ENCODE measurements at regions not wholly inside any gene's neighbourhood (a gene's known extent, or its start where the extent isn't known, plus 50 kb on each side); places are given as distances from the start of the nearest gene placed in this dataset.
"Not testable (repeated sequence)": the region's sequence is repeated elsewhere in the genome, so short reads cannot be mapped to it uniquely, and the experiment has no call there.

- DNase-seq (ENCODE audit: low read depth in 3 of 3) = no peak
Measured at GRCh38 chr6:109255087-109255486, 127.2 kb downstream of the CD164 start.

GRCh38 chr6:109253366-109253765 is 128.9 kb downstream of the CD164 start:
- DNase-seq (ENCODE audit: low read depth in 3 of 3) = no peak

GRCh38 chr6:109252261-109253041 is 129.8 kb downstream of the CD164 start:
- DNase-seq (ENCODE audit: low read depth in 3 of 3) = no peak

- no peak for DNase-seq (ENCODE audit: low read depth in 3 of 3)
Measured at GRCh38 chr6:109251839-109252238, 130.4 kb downstream of the CD164 start.

GRCh38 chr6:109250544-109251156 is 131.6 kb downstream of the CD164 start:
- DNase-seq (ENCODE audit: low read depth in 3 of 3) = not testable (repeated sequence)

GRCh38 chr6:109243863-109244825 is 138.1 kb downstream of the CD164 start:
- DNase-seq (ENCODE audit: low read depth in 3 of 3) = no peak

- DNase-seq (ENCODE audit: low read depth in 3 of 3) = no peak
Measured at GRCh38 chr6:109242925-109243324, 139.3 kb downstream of the CD164 start.

GRCh38 chr6:109242029-109242428 is 140.2 kb downstream of the CD164 start:
- DNase-seq (ENCODE audit: low read depth in 3 of 3) = no peak

- DNase-seq (ENCODE audit: low read depth in 3 of 3) = no peak
Measured at GRCh38 chr6:109241199-109241598, 141.1 kb downstream of the CD164 start.

GRCh38 chr6:109240370-109241084 is 141.7 kb downstream of the CD164 start:
- DNase-seq (ENCODE audit: low read depth in 3 of 3) = no peak

GRCh38 chr6:109239651-109240321 is 142.5 kb downstream of the CD164 start:
- no peak for DNase-seq (ENCODE audit: low read depth in 3 of 3)

GRCh38 chr6:109239160-109239559 is 143.1 kb downstream of the CD164 start:
- DNase-seq (ENCODE audit: low read depth in 3 of 3) = no peak

GRCh38 chr6:109238396-109238795 is 143.1 kb downstream of the CEP57L1 start:
- DNase-seq (ENCODE audit: low read depth in 3 of 3) = no peak

GRCh38 chr6:109237986-109238329 is 142.7 kb downstream of the CEP57L1 start:
- DNase-seq (ENCODE audit: low read depth in 3 of 3) = no peak

GRCh38 chr6:109237077-109237985 is 142.0 kb downstream of the CEP57L1 start:
- DNase-seq (ENCODE audit: low read depth in 3 of 3) = no peak

- peak in 2 of 3 experiments; percentile 11 to 25 for DNase-seq (ENCODE audit: low read depth in 3 of 3)
Measured at GRCh38 chr6:109236115-109237076, 141.1 kb downstream of the CEP57L1 start.

- no peak for DNase-seq (ENCODE audit: low read depth in 3 of 3)
Measured at GRCh38 chr6:109235481-109236038, 140.3 kb downstream of the CEP57L1 start.

- DNase-seq (ENCODE audit: low read depth in 3 of 3) = no peak
Measured at GRCh38 chr6:109230453-109230852, 135.1 kb downstream of the CEP57L1 start.

GRCh38 chr6:109229536-109229935 is 134.2 kb downstream of the CEP57L1 start:
- DNase-seq (ENCODE audit: low read depth in 3 of 3) = no peak

Data from stimulated activated CD4-positive, alpha-beta T cell treated with anti-CD3 and anti-CD28 coated beads, TNF-alpha, amount 100 ng/mL, for 24 hours (primary cell).